ENCODE measurements at regions not wholly inside any gene's neighbourhood (a gene's known extent, or its start where the extent isn't known, plus 50 kb on each side); places are given as distances from the start of the nearest gene placed in this dataset.

DNA sequence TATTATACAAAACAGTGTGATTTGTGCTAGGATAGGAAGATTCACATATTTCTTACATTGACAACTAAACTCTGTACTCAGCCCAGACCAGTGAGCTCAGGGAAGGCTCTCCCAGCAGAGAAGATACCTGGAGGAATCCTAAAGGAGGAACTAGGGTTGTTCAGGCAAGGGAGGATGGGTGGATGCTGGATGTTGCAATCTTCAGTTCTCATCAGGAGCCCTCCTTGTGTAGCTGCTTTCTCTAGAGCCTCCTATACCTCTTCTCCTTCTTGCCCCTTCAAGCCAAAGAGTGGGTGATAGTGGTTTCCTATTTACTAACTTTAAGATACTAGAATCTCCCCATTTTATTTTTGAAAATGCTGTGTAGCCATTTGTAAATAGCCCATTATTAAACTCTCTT, 117.3 kb downstream of the NKX6-1 start:
- H3K4me3 ChIP-seq (ENCODE audit: low read depth, low read length): no peak overlapping the region
- TF ChIP-seq, protein P1, sequence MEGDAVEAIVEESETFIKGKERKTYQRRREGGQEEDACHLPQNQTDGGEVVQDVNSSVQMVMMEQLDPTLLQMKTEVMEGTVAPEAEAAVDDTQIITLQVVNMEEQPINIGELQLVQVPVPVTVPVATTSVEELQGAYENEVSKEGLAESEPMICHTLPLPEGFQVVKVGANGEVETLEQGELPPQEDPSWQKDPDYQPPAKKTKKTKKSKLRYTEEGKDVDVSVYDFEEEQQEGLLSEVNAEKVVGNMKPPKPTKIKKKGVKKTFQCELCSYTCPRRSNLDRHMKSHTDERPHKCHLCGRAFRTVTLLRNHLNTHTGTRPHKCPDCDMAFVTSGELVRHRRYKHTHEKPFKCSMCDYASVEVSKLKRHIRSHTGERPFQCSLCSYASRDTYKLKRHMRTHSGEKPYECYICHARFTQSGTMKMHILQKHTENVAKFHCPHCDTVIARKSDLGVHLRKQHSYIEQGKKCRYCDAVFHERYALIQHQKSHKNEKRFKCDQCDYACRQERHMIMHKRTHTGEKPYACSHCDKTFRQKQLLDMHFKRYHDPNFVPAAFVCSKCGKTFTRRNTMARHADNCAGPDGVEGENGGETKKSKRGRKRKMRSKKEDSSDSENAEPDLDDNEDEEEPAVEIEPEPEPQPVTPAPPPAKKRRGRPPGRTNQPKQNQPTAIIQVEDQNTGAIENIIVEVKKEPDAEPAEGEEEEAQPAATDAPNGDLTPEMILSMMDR (IDR thresholded peaks at IDR 0.05; ENCODE audit: insufficient read depth, low read depth, low read length, missing control alignments): no peak
- DNase-seq (ENCODE audit: low read depth): no peak

DNA sequence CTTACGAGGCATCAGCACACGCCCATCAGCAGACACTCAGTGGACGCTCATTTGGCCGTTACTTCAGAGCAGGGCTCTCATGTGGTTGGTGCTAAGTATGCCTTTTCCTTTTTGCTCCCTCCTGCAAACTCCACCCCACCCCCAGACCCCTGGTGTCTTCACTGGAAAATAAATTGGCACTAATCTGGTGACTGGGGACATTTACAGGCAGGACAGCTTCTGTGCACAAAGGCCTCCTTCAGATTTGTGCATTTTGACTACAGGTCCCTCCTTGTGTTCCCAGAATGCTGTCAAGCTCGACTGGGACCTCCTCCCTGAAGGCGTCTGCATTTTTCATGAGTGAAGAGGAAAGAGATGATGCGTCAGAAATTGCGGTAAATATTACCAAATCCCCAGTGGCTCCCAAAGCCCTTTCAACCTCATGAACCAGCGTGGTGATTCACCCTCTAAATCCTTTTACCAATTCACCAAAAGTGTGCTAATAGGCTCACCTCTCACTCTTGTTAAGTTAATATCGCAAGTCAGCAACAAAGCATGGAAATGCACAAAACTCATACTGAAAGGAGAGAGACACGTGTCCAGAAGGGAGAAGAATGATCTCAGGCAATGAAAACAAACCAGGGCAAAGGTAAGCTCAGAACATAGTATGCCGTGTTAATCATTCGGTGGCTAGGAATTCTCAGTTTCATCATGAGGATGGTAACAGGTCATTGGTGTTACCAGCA, 119.0 kb downstream of the NKX6-1 start:
- no peak overlapping the region for H3K4me3 ChIP-seq (ENCODE audit: low read depth, low read length)
- TF ChIP-seq, protein P1 (IDR thresholded peaks at IDR 0.05; ENCODE audit: insufficient read depth, low read depth, low read length, missing control alignments): no peak
- no peak for DNase-seq (ENCODE audit: low read depth)

DNA sequence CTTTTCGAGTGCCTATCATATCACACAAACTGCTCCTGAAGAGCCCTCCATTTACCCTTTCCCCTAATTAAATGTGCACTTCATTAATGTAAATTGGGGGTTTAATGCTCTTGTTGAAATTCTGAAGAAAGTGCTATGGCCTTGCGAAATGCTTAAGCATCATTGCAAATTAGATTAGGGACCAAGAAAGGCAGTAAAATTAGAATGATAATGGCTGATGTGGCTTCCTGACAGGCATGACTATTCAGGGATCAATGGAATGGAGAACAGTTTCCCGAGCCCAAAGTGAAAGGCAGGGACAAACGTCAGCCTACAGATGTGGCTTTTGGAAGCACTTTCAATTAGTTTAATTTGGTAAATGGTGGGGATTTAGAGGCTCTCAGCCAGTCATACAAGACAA, 120.1 kb downstream of the NKX6-1 start:
- DNase-seq (ENCODE audit: low read depth): no peak
- TF ChIP-seq, protein P1 (IDR thresholded peaks at IDR 0.05; ENCODE audit: insufficient read depth, low read depth, low read length, missing control alignments): no peak
- no peak overlapping the region for H3K4me3 ChIP-seq (ENCODE audit: low read depth, low read length)

DNA sequence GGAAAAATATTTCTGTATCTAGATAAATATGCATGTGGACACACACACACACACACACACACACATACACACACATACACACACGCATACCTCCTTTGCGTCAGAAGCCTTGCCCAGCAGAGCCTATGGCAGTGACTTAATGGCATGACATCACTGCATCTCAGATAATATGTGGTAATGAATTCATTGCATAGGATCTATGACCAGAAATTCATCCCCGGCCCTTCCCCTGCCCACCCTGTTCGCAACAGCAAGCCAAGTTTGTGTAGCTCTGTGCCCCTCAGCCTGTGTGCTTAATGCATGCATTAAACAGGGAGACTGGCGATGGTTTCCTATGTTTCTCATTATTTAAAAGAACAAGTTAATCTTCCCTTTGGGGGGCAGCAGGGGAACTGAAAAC, 120.7 kb downstream of the NKX6-1 start:
- TF ChIP-seq, protein P1 (IDR thresholded peaks at IDR 0.05; ENCODE audit: insufficient read depth, low read depth, low read length, missing control alignments): no peak
- DNase-seq (ENCODE audit: low read depth): no peak
- no peak overlapping the region for H3K4me3 ChIP-seq (ENCODE audit: low read depth, low read length)

DNA sequence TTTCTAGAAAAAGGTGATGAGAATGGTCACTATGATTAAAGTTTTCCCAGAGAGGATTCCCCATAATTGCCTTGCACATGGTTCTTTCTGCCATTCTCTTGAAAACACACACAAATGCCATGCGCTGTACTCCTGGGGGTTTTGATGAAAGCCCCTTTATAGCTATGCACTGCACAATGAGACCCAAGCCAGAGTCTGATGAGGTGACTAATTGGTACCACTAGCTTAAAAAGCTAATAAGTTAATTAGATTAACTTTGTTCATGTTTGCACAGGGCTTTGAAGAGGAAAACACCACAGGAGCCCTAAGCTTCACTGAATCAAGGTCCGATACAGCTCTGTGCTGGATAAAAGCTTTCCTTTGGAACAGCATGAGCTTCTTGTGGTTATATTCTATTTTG, 132.2 kb downstream of the NKX6-1 start:
- TF ChIP-seq, protein P1 (IDR thresholded peaks at IDR 0.05; ENCODE audit: insufficient read depth, low read depth, low read length, missing control alignments): no peak
- no peak overlapping the region for H3K4me3 ChIP-seq (ENCODE audit: low read depth, low read length)
- no peak for DNase-seq (ENCODE audit: low read depth)

DNA sequence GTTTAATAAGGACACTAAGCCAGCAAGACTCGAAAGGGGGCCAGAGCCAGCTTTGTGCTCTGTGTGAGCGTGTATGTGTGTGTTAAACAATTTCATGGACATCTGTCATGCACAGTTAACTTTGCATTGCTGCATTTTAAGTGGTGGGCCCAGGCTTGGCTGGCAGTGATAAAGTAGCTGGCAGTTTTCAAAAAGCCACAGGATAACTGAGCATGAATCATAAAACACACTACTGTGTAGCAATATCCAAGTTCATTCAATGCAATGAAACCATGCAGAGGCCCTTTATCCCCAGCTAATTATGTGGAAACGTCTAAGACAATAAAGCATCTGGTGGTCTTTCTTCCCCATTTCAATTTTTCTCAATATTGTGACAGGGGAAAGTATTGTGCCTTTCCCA, 132.9 kb downstream of the NKX6-1 start:
- no peak for DNase-seq (ENCODE audit: low read depth)
- H3K4me3 ChIP-seq (ENCODE audit: low read depth, low read length): no peak overlapping the region
- TF ChIP-seq, protein P1 (IDR thresholded peaks at IDR 0.05; ENCODE audit: insufficient read depth, low read depth, low read length, missing control alignments): no peak
